Bronchial epithelial cell (primary cell): ENCODE measurements at regions not wholly inside any gene's neighbourhood (a gene's known extent, or its start where the extent isn't known, plus 50 kb on each side); places are given as distances from the start of the nearest gene placed in this dataset.

ENCODE experiments used
- DNase-seq: peaks from one replicate; pipeline ENCODE4 v3.0.0-alpha.2; 2010; ENCODE audit warnings: low read depth
- FAIRE-seq: peaks from 2 replicates; lab custom pipeline; 2011; peaks lifted over from hg19 to GRCh38; lab: Jason Lieb, UNC
- H3K27me3 ChIP-seq: 2 replicates; pipeline ENCODE4 v1.5.1; 2011; ENCODE audit warnings: low read length; ENCODE audit not compliant: control insufficient read depth, insufficient read depth
- H3K36me3 ChIP-seq: 2 replicates; pipeline ENCODE4 v1.5.1; 2011; ENCODE audit warnings: low read length; ENCODE audit not compliant: control insufficient read depth, insufficient read depth
- H3K4me3 ChIP-seq: 2 replicates; pipeline ENCODE4 v1.5.1; 2011; ENCODE audit warnings: mild to moderate bottlenecking, low read depth, low read length, control low read depth
- TF ChIP-seq, protein P1 (sequence below): IDR thresholded peaks from 2 replicates; pipeline ENCODE4 v1.5.1; 2011; ENCODE audit warnings: mild to moderate bottlenecking, moderate library complexity, low read length, control low read depth, inconsistent platforms; ENCODE audit not compliant: insufficient read depth, severe bottlenecking

GRCh38 chr3:71854706-71855105, 69.8 kb upstream of the PROK2 start:
- DNase-seq (no peak), FAIRE-seq (no peak)
- Histone ChIP-seq H3K36me3 (no peaks in the 10 kb centered on the region), H3K4me3 (no peak overlapping the region), H3K27me3 (no peaks in the 10 kb centered on the region)
- TF ChIP-seq, protein P1, sequence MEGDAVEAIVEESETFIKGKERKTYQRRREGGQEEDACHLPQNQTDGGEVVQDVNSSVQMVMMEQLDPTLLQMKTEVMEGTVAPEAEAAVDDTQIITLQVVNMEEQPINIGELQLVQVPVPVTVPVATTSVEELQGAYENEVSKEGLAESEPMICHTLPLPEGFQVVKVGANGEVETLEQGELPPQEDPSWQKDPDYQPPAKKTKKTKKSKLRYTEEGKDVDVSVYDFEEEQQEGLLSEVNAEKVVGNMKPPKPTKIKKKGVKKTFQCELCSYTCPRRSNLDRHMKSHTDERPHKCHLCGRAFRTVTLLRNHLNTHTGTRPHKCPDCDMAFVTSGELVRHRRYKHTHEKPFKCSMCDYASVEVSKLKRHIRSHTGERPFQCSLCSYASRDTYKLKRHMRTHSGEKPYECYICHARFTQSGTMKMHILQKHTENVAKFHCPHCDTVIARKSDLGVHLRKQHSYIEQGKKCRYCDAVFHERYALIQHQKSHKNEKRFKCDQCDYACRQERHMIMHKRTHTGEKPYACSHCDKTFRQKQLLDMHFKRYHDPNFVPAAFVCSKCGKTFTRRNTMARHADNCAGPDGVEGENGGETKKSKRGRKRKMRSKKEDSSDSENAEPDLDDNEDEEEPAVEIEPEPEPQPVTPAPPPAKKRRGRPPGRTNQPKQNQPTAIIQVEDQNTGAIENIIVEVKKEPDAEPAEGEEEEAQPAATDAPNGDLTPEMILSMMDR = no peak

- H3K4me3 ChIP-seq = no peak overlapping the region
- no peak for FAIRE-seq
- TF ChIP-seq, protein P1 = no peak
- DNase-seq = no peak
- no peaks in the 10 kb centered on the region for H3K27me3 ChIP-seq
- no peaks in the 10 kb centered on the region for H3K36me3 ChIP-seq
Observed at GRCh38 chr3:71854096-71854495, 69.1 kb upstream of the PROK2 start.

- TF ChIP-seq, protein P1 = no peak
- FAIRE-seq (no peak), DNase-seq (no peak)
- H3K27me3 ChIP-seq = no peaks in the 10 kb centered on the region
- no peaks in the 10 kb centered on the region for H3K36me3 ChIP-seq
- no peak overlapping the region for H3K4me3 ChIP-seq
Observed at GRCh38 chr3:71851878-71852277, 66.9 kb upstream of the PROK2 start.

GRCh38 chr3:71850654-71851053, 65.7 kb upstream of the PROK2 start:
- DNase-seq (no peak), FAIRE-seq (no peak)
- TF ChIP-seq, protein P1 = no peak
- Histone ChIP-seq H3K27me3 (no peaks in the 10 kb centered on the region), H3K36me3 (no peaks in the 10 kb centered on the region), H3K4me3 (no peak overlapping the region)

- Histone ChIP-seq H3K36me3 (no peaks in the 10 kb centered on the region), H3K27me3 (no peaks in the 10 kb centered on the region), H3K4me3 (no peak overlapping the region)
- no peak for FAIRE-seq
- peak; percentile 65 for DNase-seq
- TF ChIP-seq, protein P1 = no peak
Observed at GRCh38 chr3:71849681-71850080, 64.7 kb upstream of the PROK2 start.

DNA sequence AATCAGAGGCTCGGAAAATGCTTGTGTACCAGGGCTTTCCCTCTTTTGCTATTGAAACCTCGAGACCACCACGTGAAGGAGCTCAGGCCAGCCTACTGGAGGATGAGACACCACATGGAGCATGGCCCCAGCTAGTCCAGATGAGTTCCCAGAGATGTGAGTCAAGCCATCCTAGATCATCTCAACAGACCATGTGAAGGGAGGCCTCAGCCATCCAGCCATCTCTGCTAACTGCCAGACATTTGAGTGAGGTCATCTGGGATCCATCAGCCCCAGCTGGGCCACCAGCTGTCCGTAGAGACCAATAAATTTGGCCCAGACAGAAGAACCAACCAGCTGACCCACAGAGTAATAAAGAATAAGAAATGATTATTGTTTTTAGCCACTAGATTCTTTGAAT, 62.8 kb upstream of the PROK2 start:
- Histone ChIP-seq H3K36me3 (no peaks in the 10 kb centered on the region), H3K4me3 (no peak overlapping the region), H3K27me3 (no peaks in the 10 kb centered on the region)
- FAIRE-seq (peak; percentile 73), DNase-seq (no peak)
- TF ChIP-seq, protein P1 = no peak
